ENCODE measurements at regions not wholly inside any gene's neighbourhood (a gene's known extent, or its start where the extent isn't known, plus 50 kb on each side); places are given as distances from the start of the nearest gene placed in this dataset.
"Not testable (repeated sequence)": the region's sequence is repeated elsewhere in the genome, so short reads cannot be mapped to it uniquely, and the experiment has no call there.

GRCh38 chr16:25374556-25374955, 116.9 kb upstream of the ZKSCAN2 start:
- POLR2A ChIA-PET, result no interaction called here
- DNase-seq, result no peak
- H3K4me1 Mint-ChIP-seq, result no peaks in the 10 kb centered on the region

GRCh38 chr16:25372716-25373115, 115.1 kb upstream of the ZKSCAN2 start:
- Mint-ChIP-seq H3K4me1 (no peaks in the 10 kb centered on the region), H3K27ac (no peak overlapping the region), H3K4me3 (no peak overlapping the region), H3K9me3 (peaks cover 0 to 3% (median 2%) of the 10 kb centered on the region in 5 donors), H3K36me3 (no peaks in the 10 kb centered on the region), H3K27me3 (peaks cover 12 to 23% of the 10 kb centered on the region in 2 donors)
- Histone ChIP-seq H3K4me3 (ENCODE audit: low read length) (no peak overlapping the region), H3K36me3 (ENCODE audit: insufficient read depth, low read length) (no peaks in the 10 kb centered on the region), H3K9me3 (ENCODE audit: low read length) (no peaks in the 10 kb centered on the region), H3K27me3 (ENCODE audit: insufficient read depth, low read length, poor library complexity, severe bottlenecking) (no peaks in the 10 kb centered on the region), H3K4me1 (ENCODE audit: insufficient read depth, low read length) (no peaks in the 10 kb centered on the region), H3K27ac (ENCODE audit: low read depth, low read length) (no peak overlapping the region)
- ChIA-PET CTCF (no interaction called here), POLR2A (no interaction called here)
- no peak for DNase-seq

More at GRCh38 chr16:25374556-25374955, 116.9 kb upstream of the ZKSCAN2 start:
- Mint-ChIP-seq H3K27ac (peak overlapping the region in 1 of 8 donors; percentile 5), H3K36me3 (no peaks in the 10 kb centered on the region), H3K27me3 (peaks cover 12 to 16% of the 10 kb centered on the region in 2 donors), H3K4me3 (no peak overlapping the region), H3K9me3 (peaks cover 0 to 4% (median 0%) of the 10 kb centered on the region in 5 donors)
- Histone ChIP-seq H3K36me3 (ENCODE audit: insufficient read depth, low read length) (no peaks in the 10 kb centered on the region), H3K27me3 (ENCODE audit: insufficient read depth, low read length, poor library complexity, severe bottlenecking) (no peaks in the 10 kb centered on the region), H3K27ac (ENCODE audit: low read depth, low read length) (no peak overlapping the region), H3K4me3 (ENCODE audit: low read length) (no peak overlapping the region), H3K9me3 (ENCODE audit: low read length) (no peaks in the 10 kb centered on the region), H3K4me1 (ENCODE audit: insufficient read depth, low read length) (no peaks in the 10 kb centered on the region)
- CTCF ChIA-PET, result no interaction called here

GRCh38 chr16:25371342-25371741, 113.7 kb upstream of the ZKSCAN2 start:
- Histone ChIP-seq H3K4me3 (ENCODE audit: low read length) (no peak overlapping the region), H3K27me3 (ENCODE audit: insufficient read depth, low read length, poor library complexity, severe bottlenecking) (no peaks in the 10 kb centered on the region), H3K4me1 (ENCODE audit: insufficient read depth, low read length) (no peaks in the 10 kb centered on the region), H3K9me3 (ENCODE audit: low read length) (no peaks in the 10 kb centered on the region), H3K36me3 (ENCODE audit: insufficient read depth, low read length) (no peaks in the 10 kb centered on the region), H3K27ac (ENCODE audit: low read depth, low read length) (no peak overlapping the region)
- Mint-ChIP-seq H3K4me1 (peaks cover 0 to under 1% (median 0%) of the 10 kb centered on the region in 3 donors), H3K9me3 (peaks cover 0 to 3% (median 2%) of the 10 kb centered on the region in 5 donors), H3K36me3 (no peaks in the 10 kb centered on the region), H3K4me3 (no peak overlapping the region), H3K27me3 (peaks cover 7 to 19% of the 10 kb centered on the region in 2 donors), H3K27ac (no peak overlapping the region)
- POLR2A ChIA-PET, result no interaction called here
- CTCF ChIA-PET, result no interaction called here
- DNase-seq, result no peak

- Histone ChIP-seq H3K36me3 (ENCODE audit: insufficient read depth, low read length) (no peaks in the 10 kb centered on the region), H3K4me1 (ENCODE audit: insufficient read depth, low read length) (no peaks in the 10 kb centered on the region), H3K27ac (ENCODE audit: low read depth, low read length) (no peak overlapping the region), H3K9me3 (ENCODE audit: low read length) (no peaks in the 10 kb centered on the region), H3K27me3 (ENCODE audit: insufficient read depth, low read length, poor library complexity, severe bottlenecking) (no peaks in the 10 kb centered on the region), H3K4me3 (ENCODE audit: low read length) (no peak overlapping the region)
- CTCF ChIA-PET, result no interaction called here
- peaks cover 0 to 1% (median 0%) of the 10 kb centered on the region in 3 donors for H3K4me1 Mint-ChIP-seq
- DNase-seq, result no peak
- peaks cover 6 to 19% of the 10 kb centered on the region in 2 donors for H3K27me3 Mint-ChIP-seq
- H3K36me3 Mint-ChIP-seq, result no peaks in the 10 kb centered on the region
- POLR2A ChIA-PET, result no interaction called here
- no peak overlapping the region for H3K27ac Mint-ChIP-seq
- no peak overlapping the region for H3K4me3 Mint-ChIP-seq
- H3K9me3 Mint-ChIP-seq, result peaks cover 0 to 3% (median 2%) of the 10 kb centered on the region in 5 donors
Measured at GRCh38 chr16:25370541-25370940, 112.9 kb upstream of the ZKSCAN2 start.

GRCh38 chr16:25367773-25368524, 110.3 kb upstream of the ZKSCAN2 start:
- H3K9me3 Mint-ChIP-seq, result peaks cover 0 to 3% (median 2%) of the 10 kb centered on the region in 5 donors
- POLR2A ChIA-PET, result no interaction called here

GRCh38 chr16:25366078-25366477, 108.4 kb upstream of the ZKSCAN2 start:
- no peak for DNase-seq
- H3K4me3 ChIP-seq (ENCODE audit: low read length), result no peak overlapping the region
- peaks cover 0 to 3% (median 2%) of the 10 kb centered on the region in 5 donors for H3K9me3 Mint-ChIP-seq
- H3K4me3 Mint-ChIP-seq, result no peak overlapping the region
- no peaks in the 10 kb centered on the region for H3K27me3 ChIP-seq (ENCODE audit: insufficient read depth, low read length, poor library complexity, severe bottlenecking)
- H3K27me3 Mint-ChIP-seq, result peaks cover 2 to 38% of the 10 kb centered on the region in 2 donors
- H3K27ac Mint-ChIP-seq, result no peak overlapping the region
- no peaks in the 10 kb centered on the region for H3K9me3 ChIP-seq (ENCODE audit: low read length)
- H3K27ac ChIP-seq (ENCODE audit: low read depth, low read length), result no peak overlapping the region
- H3K4me1 Mint-ChIP-seq, result peaks cover 0 to 1% (median 0%) of the 10 kb centered on the region in 3 donors
- H3K4me1 ChIP-seq (ENCODE audit: insufficient read depth, low read length), result no peaks in the 10 kb centered on the region
- ChIA-PET CTCF (no interaction called here), POLR2A (no interaction called here)
- H3K36me3 ChIP-seq (ENCODE audit: insufficient read depth, low read length), result no peaks in the 10 kb centered on the region
- no peaks in the 10 kb centered on the region for H3K36me3 Mint-ChIP-seq

More at GRCh38 chr16:25367773-25368524, 110.3 kb upstream of the ZKSCAN2 start:
- Histone ChIP-seq H3K27ac (ENCODE audit: low read depth, low read length) (no peak overlapping the region), H3K4me1 (ENCODE audit: insufficient read depth, low read length) (no peaks in the 10 kb centered on the region), H3K4me3 (ENCODE audit: low read length) (no peak overlapping the region), H3K36me3 (ENCODE audit: insufficient read depth, low read length) (no peaks in the 10 kb centered on the region), H3K9me3 (ENCODE audit: low read length) (no peaks in the 10 kb centered on the region), H3K27me3 (ENCODE audit: insufficient read depth, low read length, poor library complexity, severe bottlenecking) (no peaks in the 10 kb centered on the region)
- peaks cover 0 to 1% (median 0%) of the 10 kb centered on the region in 3 donors for H3K4me1 Mint-ChIP-seq
- no peaks in the 10 kb centered on the region for H3K36me3 Mint-ChIP-seq
- H3K27ac Mint-ChIP-seq, result no peak overlapping the region
- DNase-seq, result no peak
- H3K27me3 Mint-ChIP-seq, result peaks cover 2 to 31% of the 10 kb centered on the region in 2 donors
- CTCF ChIA-PET, result no interaction called here
- no peak overlapping the region for H3K4me3 Mint-ChIP-seq

- DNase-seq; H3K36me3 Mint-ChIP-seq; H3K4me1 Mint-ChIP-seq; H3K27ac ChIP-seq (ENCODE audit: low read depth, low read length); H3K4me3 Mint-ChIP-seq; H3K4me3 ChIP-seq (ENCODE audit: low read length); H3K4me1 ChIP-seq (ENCODE audit: insufficient read depth, low read length); H3K9me3 ChIP-seq (ENCODE audit: low read length); POLR2A ChIA-PET; CTCF ChIA-PET; H3K27ac Mint-ChIP-seq; H3K36me3 ChIP-seq (ENCODE audit: insufficient read depth, low read length); H3K9me3 Mint-ChIP-seq; H3K27me3 ChIP-seq (ENCODE audit: insufficient read depth, low read length, poor library complexity, severe bottlenecking): not testable (repeated sequence)
- H3K27me3 Mint-ChIP-seq, result peaks cover 3 to 16% of the 10 kb centered on the region in 2 donors
Measured at GRCh38 chr16:25359516-25359915, 101.9 kb upstream of the ZKSCAN2 start.

- no peak for DNase-seq
- Histone ChIP-seq H3K36me3 (ENCODE audit: insufficient read depth, low read length) (no peaks in the 10 kb centered on the region), H3K27ac (ENCODE audit: low read depth, low read length) (no peak overlapping the region), H3K4me3 (ENCODE audit: low read length) (no peak overlapping the region), H3K4me1 (ENCODE audit: insufficient read depth, low read length) (no peaks in the 10 kb centered on the region), H3K9me3 (ENCODE audit: low read length) (no peaks in the 10 kb centered on the region), H3K27me3 (ENCODE audit: insufficient read depth, low read length, poor library complexity, severe bottlenecking) (no peaks in the 10 kb centered on the region)
- Mint-ChIP-seq H3K27me3 (peaks cover 17 to 67% of the 10 kb centered on the region in 2 donors), H3K27ac (no peak overlapping the region), H3K4me3 (no peak overlapping the region), H3K9me3 (peaks cover 0 to 2% (median 0%) of the 10 kb centered on the region in 5 donors), H3K36me3 (no peaks in the 10 kb centered on the region), H3K4me1 (no peaks in the 10 kb centered on the region)
- CTCF ChIA-PET, result no interaction called here
- POLR2A ChIA-PET, result no interaction called here
Measured at GRCh38 chr16:25344006-25344405, 86.4 kb upstream of the ZKSCAN2 start.
